Sigmoid colon (tissue), 4 donors: ENCODE measurements at regions not wholly inside any gene's neighbourhood (a gene's known extent, or its start where the extent isn't known, plus 50 kb on each side); places are given as distances from the start of the nearest gene placed in this dataset.

ENCODE experiments used
- CTCF ChIP-seq, 4 experiments: fragments of 450-650 bp in 3 of 4; fragments of 200-600 bp in 1 of 4; IDR thresholded peaks; one replicate each; pipeline ENCODE4 v1.5.1; 2016 to 2019; ENCODE audit warnings: antibody characterized with exemption in 4 of 4, mild to moderate bottlenecking in 3 of 4, moderate library complexity in 2 of 4
- EP300 ChIP-seq, 4 donors: sonication (generic); formaldehyde crosslinking; IDR thresholded peaks; one replicate each; pipeline ENCODE4 v1.6.1; 2017; ENCODE audit warnings: antibody characterized with exemption in 4 of 4
- POLR2A ChIP-seq, 2 donors: fragments of 450-650 bp; IDR thresholded peaks; one replicate each; pipeline ENCODE4 v1.6.1; 2016; ENCODE audit warnings: antibody characterized with exemption in 2 of 2, mild to moderate bottlenecking in 2 of 2, moderate library complexity in 2 of 2
- POLR2AphosphoS5 ChIP-seq, 4 donors: sonication (generic); formaldehyde crosslinking; IDR thresholded peaks; one replicate each; pipeline ENCODE4 v1.6.1; 2017; ENCODE audit warnings: antibody characterized with exemption in 4 of 4

- TF ChIP-seq POLR2AphosphoS5 (IDR thresholded peaks at IDR 0.05) (no peak), CTCF (IDR thresholded peaks at IDR 0.05) (no peak), POLR2A (IDR thresholded peaks at IDR 0.05) (no peak), EP300 (IDR thresholded peaks at IDR 0.05) (no peak)
These were observed 257.2 kb downstream of the GLRX3 start for GRCh38 chr10:130393342-130393741.
